Activated CD4-positive, alpha-beta T cell treated with anti-CD3 and anti-CD28 coated beads, Interleukin-2, Interleukin-6, amounts not matched to agents 100 ng/mL and 50 ng/mL, durations not matched to agents 16 hours and 8 hours (primary cell): ENCODE measurements at regions not wholly inside any gene's neighbourhood (a gene's known extent, or its start where the extent isn't known, plus 50 kb on each side); places are given as distances from the start of the nearest gene placed in this dataset.

Experiments used
- DNase-seq: peaks from one replicate; pipeline ENCODE4 v3.0.0-alpha.2; 2020

DNA sequence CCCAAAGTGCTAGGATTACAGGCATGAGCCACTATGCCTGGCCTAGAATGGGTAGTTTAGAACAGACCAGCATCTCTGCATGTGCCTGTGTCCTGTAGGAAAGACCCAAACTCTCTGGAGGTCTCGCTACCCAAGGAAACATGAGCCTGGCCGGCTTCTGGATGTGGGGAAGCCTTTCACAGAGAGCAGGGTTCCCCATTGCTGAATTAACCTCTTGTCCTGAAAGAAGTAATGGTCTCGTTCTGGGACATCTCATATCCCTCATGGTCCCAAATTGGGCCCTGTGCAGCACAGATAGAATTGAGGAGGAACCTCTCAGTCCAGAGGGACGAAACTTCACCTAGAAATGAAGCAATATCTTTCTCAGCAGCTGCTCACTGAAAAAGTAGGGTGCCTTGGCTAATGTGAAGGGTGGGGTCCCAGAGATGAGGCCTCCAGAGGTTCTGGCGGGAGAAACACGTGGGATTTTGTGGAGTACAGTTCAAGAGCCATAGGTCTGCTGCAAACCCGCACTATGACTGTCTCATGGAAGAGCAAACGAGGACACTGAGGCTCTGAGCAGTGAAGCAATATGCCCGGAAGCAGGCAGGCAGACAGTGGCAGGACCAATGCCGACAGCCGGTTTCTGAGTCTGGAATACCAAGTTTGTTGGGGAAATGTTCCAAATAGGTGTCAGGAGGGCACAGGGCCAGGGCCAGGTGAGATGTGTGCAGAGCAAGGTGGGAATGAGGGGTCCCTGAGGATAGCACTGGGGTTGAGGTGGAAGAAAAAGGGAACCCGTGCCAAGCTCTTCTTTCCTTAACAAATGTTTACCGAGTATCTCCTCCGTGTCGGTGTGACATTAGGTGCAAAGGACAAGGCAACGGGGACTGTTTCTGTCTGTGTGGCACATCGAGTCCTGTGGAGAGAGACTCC, 121.0 kb upstream of the TWIST2 start:
- no peak for DNase-seq

DNA sequence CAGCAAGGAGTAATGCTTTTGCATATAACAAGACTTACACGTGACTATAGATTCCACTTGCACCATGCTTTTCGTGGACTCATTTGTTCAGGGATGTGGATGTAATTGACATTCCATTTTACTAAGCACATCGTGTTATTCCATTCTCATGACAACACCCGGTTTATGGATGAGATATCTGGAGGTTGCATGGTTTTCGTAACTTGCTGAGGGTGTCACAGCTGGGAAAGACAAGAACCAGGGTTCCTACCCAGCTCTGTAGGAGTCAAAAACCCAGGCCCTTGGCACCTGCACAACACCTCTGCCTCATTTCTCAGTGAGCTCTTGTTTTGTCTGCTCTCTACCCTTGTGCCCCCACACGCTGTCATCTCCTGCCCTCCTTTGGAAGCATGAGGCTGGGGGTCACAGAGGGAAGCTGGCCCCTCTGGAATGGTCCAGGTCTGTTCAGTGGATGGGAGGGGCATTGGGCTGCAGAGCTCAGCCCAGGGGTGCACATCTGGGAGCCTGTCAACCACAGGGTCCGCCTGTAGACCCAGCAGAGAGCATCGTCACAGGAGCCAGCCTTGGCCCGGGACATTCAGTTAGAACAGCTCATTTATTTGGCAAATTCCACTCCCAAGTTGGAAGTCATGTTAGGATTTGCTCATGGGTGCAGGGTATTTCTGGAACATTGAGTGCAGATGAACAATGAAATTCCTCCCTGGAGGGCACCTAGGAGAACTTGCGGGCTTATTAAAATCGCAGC, 120.1 kb upstream of the TWIST2 start:
- no peak for DNase-seq

DNA sequence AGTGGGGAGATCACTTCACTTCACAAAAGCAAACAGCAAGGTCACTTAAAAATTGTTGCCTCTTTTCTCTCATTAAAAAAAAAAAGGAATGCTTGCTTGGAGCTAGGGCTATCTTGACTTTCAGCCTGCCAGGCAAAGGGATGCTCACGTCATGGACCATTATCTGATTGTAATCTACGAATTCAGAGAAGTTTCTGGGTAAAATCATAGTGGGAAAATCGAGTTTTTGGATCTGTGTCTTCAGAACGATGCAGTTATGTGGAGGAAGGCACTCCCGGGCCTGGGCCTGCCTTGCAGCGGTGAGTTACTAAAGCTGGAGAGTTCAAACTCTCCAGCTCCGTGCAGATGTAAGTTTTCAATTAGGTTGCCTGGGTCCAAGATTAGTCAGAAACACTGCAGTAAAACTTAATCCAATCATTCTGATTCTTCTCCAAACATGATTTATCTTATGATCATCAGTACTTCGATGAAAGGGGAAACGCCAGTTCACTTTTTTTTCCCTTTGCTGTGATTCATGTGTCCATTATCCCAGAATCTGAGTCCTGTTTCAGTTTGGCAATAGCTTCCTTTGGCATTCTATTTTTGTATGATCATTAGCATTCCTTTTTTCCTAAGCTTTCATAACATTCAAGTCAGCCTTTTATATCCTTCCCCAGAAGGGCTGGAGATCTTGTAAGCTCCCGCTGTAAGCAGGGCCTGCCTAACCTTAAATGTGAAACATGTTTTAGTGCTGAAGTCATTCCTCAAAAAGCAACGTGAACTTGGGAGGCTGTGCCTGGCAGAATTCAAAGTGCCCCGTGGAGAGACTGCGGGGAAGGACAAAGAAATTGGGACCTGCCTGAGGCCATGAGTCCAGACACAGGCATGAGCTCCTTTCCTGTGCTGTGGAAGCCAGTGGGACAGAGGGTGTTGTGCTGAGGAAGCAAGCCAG, 119.3 kb upstream of the TWIST2 start:
- DNase-seq = no peak

DNA sequence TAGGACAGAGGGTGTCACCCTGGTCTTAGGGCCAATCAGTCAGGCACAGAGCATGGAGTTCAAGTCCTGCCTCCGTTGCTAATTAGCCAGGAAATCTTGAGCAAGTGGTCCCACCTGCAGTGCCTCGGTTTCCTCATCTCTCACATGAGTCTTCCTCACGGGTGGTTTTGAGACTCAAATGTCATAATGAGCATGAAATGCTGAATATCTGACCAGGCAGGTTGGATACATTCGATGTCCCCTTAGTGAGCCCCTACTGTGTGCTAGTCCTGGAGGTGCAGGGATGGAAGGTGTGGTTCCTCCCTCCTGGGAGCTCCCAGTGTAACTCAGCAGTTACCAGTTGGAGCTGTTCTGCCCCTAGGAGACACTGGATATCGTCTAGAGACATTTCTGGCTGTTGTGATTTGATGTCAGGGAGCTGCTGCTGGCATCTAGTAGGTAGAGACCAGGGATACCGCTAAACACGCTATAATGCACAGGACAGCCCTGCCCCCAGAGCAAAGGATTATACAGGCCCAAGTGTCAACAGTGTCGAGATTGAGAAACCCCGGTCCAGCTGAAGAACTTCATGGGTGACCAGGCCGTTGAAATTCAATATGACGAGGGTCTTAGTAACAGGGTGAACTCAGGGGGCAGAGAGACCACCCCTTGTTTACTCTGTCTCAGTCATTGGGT, 118.5 kb upstream of the TWIST2 start:
- DNase-seq = no peak

DNA sequence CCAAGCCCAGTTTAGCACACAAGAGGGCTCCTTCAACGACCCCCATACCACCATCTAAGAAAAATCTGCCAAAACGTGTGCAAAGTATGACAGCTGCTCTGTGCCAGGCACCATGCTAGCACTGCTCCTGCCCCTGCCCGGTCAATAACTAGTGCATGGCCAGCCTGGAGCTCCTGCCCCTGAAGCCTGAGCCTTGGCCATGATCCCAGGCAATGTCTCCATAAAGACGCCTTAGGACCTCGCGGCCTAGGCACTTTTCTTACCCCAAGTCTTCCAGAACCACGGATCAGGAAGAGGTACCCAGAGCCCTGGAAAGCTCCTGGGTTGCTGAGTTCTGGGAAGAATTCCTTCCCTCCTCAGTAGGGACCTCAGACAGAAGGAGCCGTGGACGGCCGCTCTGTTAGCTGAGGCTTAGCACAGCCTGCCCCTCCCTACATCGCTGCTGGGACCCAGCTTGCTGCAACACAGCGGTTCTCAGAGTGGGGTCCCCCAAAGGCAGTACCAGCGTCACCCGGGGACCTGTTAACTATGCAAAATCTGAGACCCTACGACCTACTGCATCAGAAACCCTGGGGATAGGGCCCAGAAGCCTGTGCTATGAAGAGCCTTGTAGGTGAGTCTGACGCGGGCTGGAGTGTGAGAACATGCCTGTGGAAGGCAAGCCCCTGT, 117.8 kb upstream of the TWIST2 start:
- no peak for DNase-seq

DNA sequence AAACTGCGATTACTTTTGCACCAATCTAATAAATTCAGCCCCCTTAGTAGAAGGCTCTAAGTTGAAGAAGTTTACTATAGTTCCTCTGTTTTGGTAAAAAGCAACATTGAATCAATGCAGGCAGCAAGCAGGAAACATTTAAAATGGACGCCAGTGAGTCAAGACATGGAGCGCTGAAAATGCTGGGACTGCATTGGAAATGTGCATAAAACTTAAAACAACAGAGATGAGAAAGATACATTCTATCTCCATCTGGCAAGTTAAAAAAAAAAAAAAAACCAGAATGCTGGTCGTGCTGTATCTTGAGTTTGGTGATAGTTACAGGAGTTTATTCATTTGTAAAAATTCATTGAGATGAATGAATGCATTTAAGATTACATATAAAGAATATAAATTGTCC, 117.0 kb upstream of the TWIST2 start:
- no peak for DNase-seq

DNA sequence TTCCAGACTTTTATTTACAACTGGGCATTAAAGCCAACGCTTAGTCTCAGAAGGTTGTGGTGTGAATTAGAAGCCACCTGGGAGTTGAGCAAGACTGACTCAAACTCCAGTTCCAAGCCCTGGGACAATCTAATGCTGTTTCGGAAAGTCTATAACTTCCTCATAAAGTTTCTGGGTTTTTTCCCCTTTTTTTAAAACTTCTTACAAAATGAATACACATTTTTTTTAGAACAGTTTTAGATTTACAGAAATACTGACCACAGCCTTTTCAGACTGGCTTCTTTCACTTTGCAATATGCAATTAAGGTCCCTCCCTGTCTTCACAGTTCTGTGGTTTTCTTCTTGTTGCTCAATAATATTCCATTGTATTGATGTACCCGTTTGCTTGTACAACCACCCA, 115.9 kb upstream of the TWIST2 start:
- no peak for DNase-seq

DNA sequence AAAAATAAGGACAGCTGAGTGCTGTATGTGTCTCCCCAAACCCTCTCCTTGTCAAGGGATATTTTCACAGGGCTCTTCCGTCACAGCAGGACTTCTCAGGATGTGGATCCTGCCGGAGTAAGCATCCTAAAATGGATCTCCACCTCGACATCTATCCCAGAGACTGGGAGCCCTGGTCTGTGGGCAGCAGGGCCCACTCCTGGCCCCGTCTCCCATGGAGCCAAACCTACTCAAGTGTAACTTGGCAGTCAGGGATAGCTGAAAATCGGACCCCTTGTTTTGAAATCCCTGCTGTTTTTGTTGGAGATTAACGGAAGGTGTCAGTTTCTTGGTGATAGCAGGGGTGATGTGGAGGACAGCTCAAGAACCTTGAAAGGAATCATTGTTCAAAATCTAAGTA, 109.0 kb upstream of the TWIST2 start:
- DNase-seq = no peak

DNA sequence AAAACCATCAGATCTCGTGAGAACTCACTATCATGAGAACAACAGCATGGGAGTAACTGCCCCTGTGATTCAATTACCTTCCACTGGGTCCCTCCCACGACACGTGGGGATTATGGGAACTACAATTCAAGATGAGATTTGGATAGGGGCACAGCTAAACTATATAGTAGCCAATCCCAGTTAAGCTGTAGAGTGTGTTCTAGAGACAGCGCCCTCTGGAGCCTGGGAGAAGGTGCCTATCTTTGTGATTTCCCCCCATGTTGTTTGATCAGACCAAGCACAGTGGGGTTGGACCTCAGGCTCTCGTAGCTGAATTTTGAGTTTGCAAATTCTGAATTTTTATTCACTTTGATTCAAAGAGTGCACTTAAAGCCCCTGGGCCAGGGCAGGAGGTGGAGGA, 108.2 kb upstream of the TWIST2 start:
- no peak for DNase-seq

DNA sequence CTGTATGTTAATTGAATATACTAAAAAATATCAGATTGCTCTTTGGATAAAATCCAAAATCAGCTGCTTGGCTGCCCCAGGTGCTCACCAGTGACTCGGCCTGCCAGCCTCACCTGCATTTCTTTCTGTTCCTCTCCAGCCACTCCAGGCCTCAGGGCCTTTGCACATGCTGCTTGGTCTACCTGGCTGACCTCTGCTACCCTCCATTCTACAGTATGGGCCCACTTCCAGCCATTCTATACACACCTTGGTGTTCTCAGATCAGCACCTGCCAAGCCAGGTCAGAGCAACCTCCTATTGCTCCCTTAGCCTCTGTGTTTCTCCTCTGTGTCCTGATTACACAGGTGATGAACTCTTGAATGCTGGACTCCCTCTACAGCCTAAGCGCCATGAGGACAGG, 106.6 kb upstream of the TWIST2 start:
- no peak for DNase-seq

DNA sequence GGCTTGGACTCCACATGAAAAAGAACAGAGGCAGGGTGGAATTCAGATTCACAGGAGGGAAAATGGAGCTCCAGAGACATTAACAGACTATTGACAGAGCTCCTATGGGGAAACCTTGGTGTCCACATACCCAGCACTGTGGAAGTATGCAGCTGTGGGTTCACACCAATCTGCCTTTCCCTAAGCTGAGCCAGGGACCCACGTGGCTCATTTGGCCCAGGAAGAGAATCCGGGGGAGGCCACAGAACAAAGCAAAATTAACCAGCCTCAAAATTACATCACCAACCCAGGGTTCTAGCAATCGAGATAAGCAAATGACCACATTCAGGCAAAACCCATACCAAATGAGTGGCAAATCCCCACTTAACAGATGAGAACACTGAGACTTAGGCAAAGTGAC, 105.8 kb upstream of the TWIST2 start:
- DNase-seq = no peak

DNA sequence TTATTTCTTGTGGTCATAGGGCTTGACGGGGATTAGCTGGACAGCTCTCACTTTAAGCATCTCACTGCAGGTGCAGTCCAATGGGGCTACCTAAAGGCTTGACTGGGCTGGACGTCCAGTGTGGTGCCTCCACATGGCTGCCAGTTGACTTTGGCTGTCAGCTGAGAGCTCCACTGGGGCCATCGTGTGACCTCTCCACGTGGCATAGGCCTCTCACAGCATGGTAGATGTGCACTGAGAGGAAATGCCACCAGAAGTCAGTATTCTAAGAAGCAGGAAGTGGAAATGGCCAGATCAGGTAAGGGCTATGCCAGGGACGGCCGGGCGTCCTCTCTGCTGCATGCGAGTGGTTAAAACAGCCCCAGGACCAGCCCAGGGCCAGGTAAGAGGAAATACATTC, 105.2 kb upstream of the TWIST2 start:
- no peak for DNase-seq

DNA sequence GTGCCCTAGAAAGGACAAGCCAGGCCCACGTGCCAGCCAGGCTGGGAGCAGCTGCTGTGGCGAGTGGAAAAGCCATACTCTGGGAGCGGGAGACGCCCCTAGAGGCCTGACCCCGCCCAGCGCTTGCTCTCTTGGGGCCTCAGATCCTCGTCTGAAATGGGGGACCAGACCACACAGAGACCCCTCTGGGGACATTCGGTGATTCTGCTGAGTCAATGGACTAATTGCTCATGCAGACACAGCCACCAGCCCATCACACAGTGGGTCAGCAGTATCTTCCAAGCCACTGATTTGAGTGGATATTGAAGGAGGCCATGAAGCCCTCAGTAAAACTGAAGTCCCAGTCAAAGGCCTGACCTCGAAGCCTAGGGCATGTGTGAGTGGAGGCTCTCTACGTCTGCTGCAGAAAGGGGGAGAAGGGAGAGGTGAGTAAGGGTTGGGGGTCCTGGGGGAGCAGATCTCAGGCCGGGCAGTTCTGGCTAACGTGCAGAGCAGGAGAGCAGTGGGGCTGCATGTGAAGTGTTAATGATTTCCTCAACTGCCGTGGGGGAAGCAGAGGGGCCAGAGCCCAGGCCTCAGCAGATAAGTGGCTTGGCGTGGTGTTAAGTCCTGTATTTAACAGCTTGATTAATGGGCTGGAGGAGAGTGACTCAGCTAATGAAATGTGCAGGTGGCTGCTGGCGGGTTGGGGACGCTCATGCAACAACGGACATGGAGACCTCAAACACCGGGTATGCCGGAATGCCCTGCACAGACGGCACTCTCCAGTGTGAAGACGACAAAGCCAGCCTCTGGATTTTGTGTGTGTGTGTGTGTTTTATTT, 104.4 kb upstream of the TWIST2 start:
- no peak for DNase-seq

DNA sequence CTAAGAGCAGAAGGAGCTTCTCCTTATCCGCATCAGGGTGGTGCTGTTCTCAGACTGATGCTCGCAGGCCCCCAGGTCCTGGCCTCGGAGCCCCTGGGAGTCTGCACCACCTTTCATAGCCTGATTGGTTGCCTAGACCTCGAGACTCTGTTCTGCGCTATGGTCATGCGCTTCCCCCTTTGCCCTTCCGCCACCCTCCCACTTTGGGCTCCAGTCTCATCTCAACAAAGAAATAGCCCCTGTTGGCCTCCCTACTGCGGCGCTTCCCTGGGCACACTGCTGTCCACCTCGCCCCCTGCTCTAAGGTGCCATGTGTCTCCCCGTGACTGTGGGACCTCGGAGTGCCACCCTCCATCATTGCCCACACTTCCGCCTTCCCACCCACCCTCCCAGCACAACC, 102.9 kb upstream of the TWIST2 start:
- DNase-seq = no peak

DNA sequence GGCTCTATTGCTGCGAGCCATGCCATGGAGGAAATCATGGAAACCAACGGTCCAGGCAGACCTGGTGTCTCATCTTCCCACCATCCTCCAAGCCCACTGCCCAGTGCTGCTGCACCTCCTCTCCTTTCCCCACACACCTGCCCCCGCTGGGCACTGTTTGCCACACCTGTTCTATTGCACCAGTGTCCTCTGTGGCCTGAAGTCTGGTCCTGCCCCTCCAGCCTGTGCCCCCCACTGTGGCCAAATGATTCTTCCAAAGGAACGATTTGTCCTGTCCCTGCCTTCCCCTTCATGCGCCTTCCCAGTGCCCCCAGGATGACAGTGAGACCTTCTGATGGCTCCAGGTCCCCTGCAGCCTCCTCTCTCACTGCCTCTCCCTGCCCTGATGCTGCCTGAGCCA, 101.9 kb upstream of the TWIST2 start:
- DNase-seq = no peak

DNA sequence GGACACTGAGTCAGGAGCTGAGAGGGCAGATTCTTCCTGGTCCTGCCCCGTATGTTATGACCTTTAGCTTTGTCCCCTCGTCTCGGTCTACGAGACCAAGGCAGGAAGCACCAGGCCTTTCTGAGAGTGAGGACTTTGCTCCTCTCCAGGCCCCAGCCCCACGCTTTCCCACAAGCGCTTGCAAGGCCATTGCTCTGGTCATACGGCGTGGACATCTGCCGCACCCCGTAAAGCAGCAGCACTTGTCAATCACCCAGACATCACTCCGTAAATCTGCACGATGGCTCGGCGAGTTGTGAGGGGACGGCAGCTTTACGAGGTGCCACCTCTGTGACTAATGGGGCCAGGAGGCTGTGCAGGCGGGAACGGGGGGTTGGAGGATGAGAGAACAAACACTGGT, 100.8 kb upstream of the TWIST2 start:
- DNase-seq = no peak

DNA sequence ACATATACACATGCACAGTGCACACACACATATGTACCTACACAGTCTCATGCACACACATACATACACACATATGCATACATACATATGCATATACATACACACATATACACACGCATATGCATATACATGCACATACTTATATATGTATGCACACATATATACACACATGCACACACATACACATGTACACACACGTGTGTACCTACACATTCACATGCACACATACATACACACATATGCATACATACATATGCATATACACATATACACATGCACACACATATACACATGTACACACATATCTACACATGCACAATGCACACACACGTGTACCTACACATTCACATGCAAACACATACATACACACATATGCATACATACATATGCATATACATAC, 100.3 kb upstream of the TWIST2 start:
- DNase-seq = no peak

DNA sequence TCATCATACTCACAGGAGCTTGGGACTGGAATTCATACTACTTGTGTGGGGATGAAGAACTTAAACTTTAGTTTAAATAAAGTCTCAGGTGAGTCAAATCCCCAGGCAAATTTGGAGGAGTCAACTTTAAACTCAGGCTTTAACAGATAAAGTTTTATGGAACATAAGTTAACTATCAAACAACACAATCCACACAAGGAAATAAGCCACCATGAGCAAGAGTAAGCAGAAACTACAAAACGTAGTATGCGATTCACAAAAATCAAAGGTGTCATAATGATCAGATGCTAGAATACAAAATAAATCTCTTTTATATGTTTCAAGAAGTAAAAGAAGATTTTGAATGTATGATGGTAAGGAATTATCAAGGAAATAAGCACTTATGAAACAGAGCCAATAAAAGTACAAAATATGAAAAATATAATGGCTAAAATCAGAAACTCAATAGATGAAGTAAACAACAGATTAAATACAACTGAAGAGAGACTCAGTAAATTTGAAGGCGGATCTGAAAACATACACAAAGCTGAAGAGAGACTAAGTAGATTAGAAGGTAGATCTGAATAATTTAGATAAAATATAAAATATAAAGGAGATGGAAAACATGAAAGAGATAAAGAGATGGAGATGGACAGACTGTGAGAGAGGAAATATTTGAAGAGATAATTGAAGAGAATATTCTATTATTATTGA, 97.5 kb upstream of the TWIST2 start:
- DNase-seq = no peak

DNA sequence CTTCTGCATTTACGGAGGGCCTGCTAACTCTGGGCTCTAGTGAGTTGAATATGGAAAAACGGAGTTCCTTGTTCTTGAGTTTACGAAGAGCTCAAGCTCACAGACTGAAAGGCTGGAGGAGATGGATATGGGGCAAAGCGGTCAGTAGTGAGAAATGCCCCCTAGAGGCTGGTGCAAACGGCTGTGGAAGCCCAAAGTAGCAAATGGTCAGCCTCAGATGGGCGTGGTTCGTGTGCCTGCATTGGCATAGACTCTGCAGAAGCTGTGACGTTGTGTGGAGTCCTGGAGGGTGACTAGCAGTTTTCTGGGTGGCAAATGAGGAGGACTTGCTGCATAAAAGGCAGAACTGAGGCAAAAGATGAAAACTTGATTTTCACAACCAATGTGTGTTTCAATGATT, 93.6 kb upstream of the TWIST2 start:
- no peak for DNase-seq

DNA sequence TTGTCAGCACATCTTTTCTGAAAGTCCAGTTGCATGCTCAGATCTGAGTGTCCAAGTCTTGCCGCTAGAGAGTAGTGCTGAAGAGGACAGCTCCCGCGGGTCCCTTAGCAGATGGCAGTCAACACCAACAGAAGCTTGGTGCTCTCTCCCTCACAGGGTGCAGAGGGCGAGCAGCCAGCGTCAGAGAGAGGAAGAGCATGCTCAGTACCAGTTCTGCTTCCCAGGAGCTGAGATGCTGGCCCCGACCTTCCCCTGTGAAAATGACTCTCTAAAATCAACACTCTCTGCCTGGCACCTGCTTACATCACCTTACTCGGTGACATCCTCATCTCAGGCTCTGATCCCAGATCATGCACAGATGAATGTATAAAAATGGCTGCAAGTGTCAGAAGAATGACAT, 86.0 kb upstream of the TWIST2 start:
- no peak for DNase-seq
